WTC11 (cell line): ENCODE measurements at regions not wholly inside any gene's neighbourhood (a gene's known extent, or its start where the extent isn't known, plus 50 kb on each side); places are given as distances from the start of the nearest gene placed in this dataset.

Experiments
- ATAC-seq: fragments of 200-7000 bp; cut with Tn5 transposase; 2 replicates; pipeline ENCODE4 v1.10.0; 2021; ENCODE audit warnings: mild to moderate bottlenecking, moderate library complexity
- CTCF ChIA-PET: fragments of 300-600 bp; sonication (Branson Sonifier 250); formaldehyde crosslinking; loops from one replicate; lab custom pipeline; 2021; ENCODE audit warnings: antibody characterized with exemption; lab: Charles Lee
- POLR2A ChIA-PET: fragments of 350-600 bp; sonication (Branson Sonifier 250); formaldehyde crosslinking; loops from one replicate; lab custom pipeline; 2021; ENCODE audit warnings: antibody characterized with exemption; lab: Charles Lee
- DNase-seq: peaks from one replicate; pipeline ENCODE4 v3.0.0; 2021; ENCODE audit warnings: low spot score
- H3K27ac Mint-ChIP-seq: 2 replicates; pipeline ENCODE4 v1.8.0; 2021; ENCODE audit warnings: mixed read lengths
- H3K27me3 Mint-ChIP-seq: 2 replicates; pipeline ENCODE4 v1.8.0; 2021; ENCODE audit warnings: low read depth, mild to moderate bottlenecking, moderate library complexity, mixed read lengths
- H3K36me3 Mint-ChIP-seq: 2 replicates; pipeline ENCODE4 v1.8.0; 2021; ENCODE audit warnings: mixed read lengths
- H3K4me1 Mint-ChIP-seq: 2 replicates; pipeline ENCODE4 v1.8.0; 2022; ENCODE audit warnings: mixed read lengths
- H3K4me3 Mint-ChIP-seq: 2 replicates; pipeline ENCODE4 v1.8.0; 2021; ENCODE audit warnings: mild to moderate bottlenecking, moderate library complexity, mixed read lengths
- H3K9me3 Mint-ChIP-seq: 2 replicates; pipeline ENCODE4 v1.8.0; 2021; ENCODE audit warnings: mixed read lengths
- CREB1 ChIP-seq: sonication (generic); formaldehyde crosslinking; IDR thresholded peaks from 2 replicates; pipeline ENCODE4 v1.8.0; 2023; ENCODE audit warnings: mild to moderate bottlenecking, missing genetic modification reagents
- EMX1 ChIP-seq: fragments of 250-450 bp; sonication (Bioruptor Pico); IDR thresholded peaks from 2 replicates; pipeline ENCODE4 v1.8.0; 2021; ENCODE audit warnings: mild to moderate bottlenecking
- GTF2I ChIP-seq: fragments of 250-450 bp; sonication (Bioruptor Pico); conservative IDR thresholded peaks from 2 replicates; pipeline ENCODE4 v1.4.0; 2021; ENCODE audit warnings: mild to moderate bottlenecking
- NR3C1 ChIP-seq: sonication (generic); formaldehyde crosslinking; conservative IDR thresholded peaks from 2 replicates; pipeline ENCODE4 v1.8.1; 2023; ENCODE audit warnings: low read depth, mild to moderate bottlenecking, missing genetic modification reagents
- ZBTB21 ChIP-seq: sonication (generic); formaldehyde crosslinking; IDR thresholded peaks from 2 replicates; pipeline ENCODE4 v1.8.1; 2023; ENCODE audit warnings: mild to moderate bottlenecking, missing genetic modification reagents, borderline replicate concordance
- ZNF396 ChIP-seq: fragments of 250-450 bp; sonication (Bioruptor Pico); IDR thresholded peaks from 2 replicates; pipeline ENCODE4 v1.8.0; 2021; ENCODE audit warnings: mild to moderate bottlenecking, moderate library complexity, borderline replicate concordance
- TF ChIP-seq, protein P1 (sequence below): sonication (generic); formaldehyde crosslinking; IDR thresholded peaks from 2 replicates; pipeline ENCODE4 v1.8.1; 2023; ENCODE audit warnings: mild to moderate bottlenecking, moderate library complexity, missing genetic modification reagents
- TF ChIP-seq, protein P2 (sequence below): sonication (generic); formaldehyde crosslinking; IDR thresholded peaks from 2 replicates; pipeline ENCODE4 v1.8.1; 2022; ENCODE audit warnings: low read depth, missing genetic modification reagents, borderline replicate concordance
- TF ChIP-seq, protein P3 (sequence below): fragments of 250-450 bp; sonication (Bioruptor Pico); IDR thresholded peaks from 2 replicates; pipeline ENCODE4 v1.9.0; 2021; ENCODE audit warnings: mild to moderate bottlenecking, borderline replicate concordance
- TF ChIP-seq, protein P4 (sequence below): sonication (generic); formaldehyde crosslinking; IDR thresholded peaks from 2 replicates; pipeline ENCODE4 v1.8.0; 2023; ENCODE audit warnings: missing genetic modification reagents
- TF ChIP-seq, protein P5 (sequence below): sonication (generic); formaldehyde crosslinking; IDR thresholded peaks from 2 replicates; pipeline ENCODE4 v1.8.0; 2022; ENCODE audit warnings: missing genetic modification reagents
- TF ChIP-seq, protein P6 (sequence below): sonication (generic); formaldehyde crosslinking; IDR thresholded peaks from 2 replicates; pipeline ENCODE4 v1.8.1; 2022; ENCODE audit warnings: low read depth, mild to moderate bottlenecking, moderate library complexity, missing genetic modification reagents, borderline replicate concordance

DNA sequence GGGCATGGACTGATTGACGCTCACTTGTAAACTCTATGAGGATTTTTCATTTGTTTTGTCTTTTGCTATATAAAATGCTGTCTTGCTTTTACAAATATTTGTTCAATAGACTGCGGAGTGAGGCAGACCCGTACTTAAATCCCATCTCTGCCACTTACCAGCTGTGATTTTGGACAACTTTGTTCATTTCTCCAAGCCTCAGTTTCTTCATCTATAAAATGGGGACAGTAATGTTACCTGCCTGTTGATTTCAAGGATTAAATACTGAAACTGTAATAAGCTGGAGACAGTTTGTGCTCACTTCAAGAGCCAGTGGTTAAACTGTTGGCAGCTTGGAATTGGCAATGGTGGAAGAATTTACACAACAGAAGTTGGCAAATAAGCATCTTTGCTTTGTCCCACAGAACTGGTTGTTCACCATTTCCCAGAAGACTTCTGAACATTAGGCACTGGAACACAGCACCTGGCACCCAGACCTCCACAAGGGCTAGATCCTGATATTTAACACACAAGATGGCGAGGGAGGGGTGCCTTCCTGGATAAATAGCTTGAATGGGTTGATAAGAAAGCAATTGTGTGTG, 479.2 kb downstream of the QKI start:
- no peak for ATAC-seq
- H3K4me3 Mint-ChIP-seq = no peak overlapping the region
- CTCF ChIA-PET = no interaction called here
- peaks cover 7% of the 10 kb centered on the region for H3K36me3 Mint-ChIP-seq
- H3K9me3 Mint-ChIP-seq = peaks cover 13% of the 10 kb centered on the region
- H3K27ac Mint-ChIP-seq = no peak overlapping the region
- no peak for DNase-seq
- H3K4me1 Mint-ChIP-seq = peaks cover 14% of the 10 kb centered on the region
- POLR2A ChIA-PET = no interaction called here
- TF ChIP-seq GTF2I = no peak
- TF ChIP-seq, protein P1, sequence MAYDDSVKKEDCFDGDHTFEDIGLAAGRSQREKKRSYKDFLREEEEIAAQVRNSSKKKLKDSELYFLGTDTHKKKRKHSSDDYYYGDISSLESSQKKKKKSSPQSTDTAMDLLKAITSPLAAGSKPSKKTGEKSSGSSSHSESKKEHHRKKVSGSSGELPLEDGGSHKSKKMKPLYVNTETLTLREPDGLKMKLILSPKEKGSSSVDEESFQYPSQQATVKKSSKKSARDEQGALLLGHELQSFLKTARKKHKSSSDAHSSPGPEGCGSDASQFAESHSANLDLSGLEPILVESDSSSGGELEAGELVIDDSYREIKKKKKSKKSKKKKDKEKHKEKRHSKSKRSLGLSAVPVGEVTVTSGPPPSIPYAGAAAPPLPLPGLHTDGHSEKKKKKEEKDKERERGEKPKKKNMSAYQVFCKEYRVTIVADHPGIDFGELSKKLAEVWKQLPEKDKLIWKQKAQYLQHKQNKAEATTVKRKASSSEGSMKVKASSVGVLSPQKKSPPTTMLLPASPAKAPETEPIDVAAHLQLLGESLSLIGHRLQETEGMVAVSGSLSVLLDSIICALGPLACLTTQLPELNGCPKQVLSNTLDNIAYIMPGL (CRISPR knock-in tag) = no peak
- TF ChIP-seq, protein P2, sequence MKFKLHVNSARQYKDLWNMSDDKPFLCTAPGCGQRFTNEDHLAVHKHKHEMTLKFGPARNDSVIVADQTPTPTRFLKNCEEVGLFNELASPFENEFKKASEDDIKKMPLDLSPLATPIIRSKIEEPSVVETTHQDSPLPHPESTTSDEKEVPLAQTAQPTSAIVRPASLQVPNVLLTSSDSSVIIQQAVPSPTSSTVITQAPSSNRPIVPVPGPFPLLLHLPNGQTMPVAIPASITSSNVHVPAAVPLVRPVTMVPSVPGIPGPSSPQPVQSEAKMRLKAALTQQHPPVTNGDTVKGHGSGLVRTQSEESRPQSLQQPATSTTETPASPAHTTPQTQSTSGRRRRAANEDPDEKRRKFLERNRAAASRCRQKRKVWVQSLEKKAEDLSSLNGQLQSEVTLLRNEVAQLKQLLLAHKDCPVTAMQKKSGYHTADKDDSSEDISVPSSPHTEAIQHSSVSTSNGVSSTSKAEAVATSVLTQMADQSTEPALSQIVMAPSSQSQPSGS = no peak
- no peak for TF ChIP-seq EMX1 (CRISPR knock-in tag)
- no peaks in the 10 kb centered on the region for H3K27me3 Mint-ChIP-seq

DNA sequence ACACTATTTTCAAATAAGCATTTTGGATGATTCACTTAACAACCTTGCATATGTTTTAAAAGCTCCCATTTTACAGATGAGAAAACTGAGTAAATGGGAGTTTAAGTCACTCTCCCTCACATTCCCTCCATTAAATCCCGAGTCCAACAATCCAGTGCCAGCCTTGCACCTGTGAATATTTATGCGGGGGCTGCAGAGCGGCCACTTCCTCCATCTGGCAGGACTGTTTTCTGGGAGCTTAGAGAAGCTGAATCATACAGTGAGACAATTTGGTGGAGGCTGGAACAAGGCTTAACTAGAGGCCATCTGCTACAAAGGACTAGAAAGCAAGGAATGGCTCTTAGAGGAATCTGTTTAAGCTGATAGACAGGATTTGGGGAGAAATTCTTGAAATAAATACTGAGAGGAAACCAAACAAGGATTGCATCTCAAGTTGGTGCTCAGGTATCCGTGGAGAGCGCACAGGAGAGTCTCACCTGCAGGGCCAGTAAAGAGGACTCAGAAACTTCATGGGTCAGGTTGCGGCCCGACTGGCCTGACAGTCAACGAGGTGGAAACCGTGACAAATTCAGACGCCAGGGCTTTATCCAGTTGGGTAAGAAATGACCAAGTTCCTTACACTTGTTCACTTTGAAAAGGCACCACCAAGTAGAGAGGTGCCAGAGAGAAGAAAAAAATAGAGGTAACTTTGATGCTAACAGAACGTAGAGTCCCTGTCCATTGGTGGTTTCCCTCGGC, 478.5 kb downstream of the QKI start:
- Mint-ChIP-seq H3K9me3 (peaks cover 18% of the 10 kb centered on the region), H3K27ac (no peak overlapping the region), H3K27me3 (no peaks in the 10 kb centered on the region), H3K36me3 (peaks cover 13% of the 10 kb centered on the region), H3K4me1 (peaks cover 14% of the 10 kb centered on the region), H3K4me3 (no peak overlapping the region)
- no peak for ATAC-seq
- CTCF ChIA-PET = no interaction called here
- TF ChIP-seq ZBTB21 = no peak
- TF ChIP-seq CREB1 (CRISPR knock-in tag) = no peak
- TF ChIP-seq, protein P3, sequence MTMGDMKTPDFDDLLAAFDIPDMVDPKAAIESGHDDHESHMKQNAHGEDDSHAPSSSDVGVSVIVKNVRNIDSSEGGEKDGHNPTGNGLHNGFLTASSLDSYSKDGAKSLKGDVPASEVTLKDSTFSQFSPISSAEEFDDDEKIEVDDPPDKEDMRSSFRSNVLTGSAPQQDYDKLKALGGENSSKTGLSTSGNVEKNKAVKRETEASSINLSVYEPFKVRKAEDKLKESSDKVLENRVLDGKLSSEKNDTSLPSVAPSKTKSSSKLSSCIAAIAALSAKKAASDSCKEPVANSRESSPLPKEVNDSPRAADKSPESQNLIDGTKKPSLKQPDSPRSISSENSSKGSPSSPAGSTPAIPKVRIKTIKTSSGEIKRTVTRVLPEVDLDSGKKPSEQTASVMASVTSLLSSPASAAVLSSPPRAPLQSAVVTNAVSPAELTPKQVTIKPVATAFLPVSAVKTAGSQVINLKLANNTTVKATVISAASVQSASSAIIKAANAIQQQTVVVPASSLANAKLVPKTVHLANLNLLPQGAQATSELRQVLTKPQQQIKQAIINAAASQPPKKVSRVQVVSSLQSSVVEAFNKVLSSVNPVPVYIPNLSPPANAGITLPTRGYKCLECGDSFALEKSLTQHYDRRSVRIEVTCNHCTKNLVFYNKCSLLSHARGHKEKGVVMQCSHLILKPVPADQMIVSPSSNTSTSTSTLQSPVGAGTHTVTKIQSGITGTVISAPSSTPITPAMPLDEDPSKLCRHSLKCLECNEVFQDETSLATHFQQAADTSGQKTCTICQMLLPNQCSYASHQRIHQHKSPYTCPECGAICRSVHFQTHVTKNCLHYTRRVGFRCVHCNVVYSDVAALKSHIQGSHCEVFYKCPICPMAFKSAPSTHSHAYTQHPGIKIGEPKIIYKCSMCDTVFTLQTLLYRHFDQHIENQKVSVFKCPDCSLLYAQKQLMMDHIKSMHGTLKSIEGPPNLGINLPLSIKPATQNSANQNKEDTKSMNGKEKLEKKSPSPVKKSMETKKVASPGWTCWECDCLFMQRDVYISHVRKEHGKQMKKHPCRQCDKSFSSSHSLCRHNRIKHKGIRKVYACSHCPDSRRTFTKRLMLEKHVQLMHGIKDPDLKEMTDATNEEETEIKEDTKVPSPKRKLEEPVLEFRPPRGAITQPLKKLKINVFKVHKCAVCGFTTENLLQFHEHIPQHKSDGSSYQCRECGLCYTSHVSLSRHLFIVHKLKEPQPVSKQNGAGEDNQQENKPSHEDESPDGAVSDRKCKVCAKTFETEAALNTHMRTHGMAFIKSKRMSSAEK (CRISPR knock-in tag) = no peak
- TF ChIP-seq NR3C1 = no peak
- TF ChIP-seq, protein P4, sequence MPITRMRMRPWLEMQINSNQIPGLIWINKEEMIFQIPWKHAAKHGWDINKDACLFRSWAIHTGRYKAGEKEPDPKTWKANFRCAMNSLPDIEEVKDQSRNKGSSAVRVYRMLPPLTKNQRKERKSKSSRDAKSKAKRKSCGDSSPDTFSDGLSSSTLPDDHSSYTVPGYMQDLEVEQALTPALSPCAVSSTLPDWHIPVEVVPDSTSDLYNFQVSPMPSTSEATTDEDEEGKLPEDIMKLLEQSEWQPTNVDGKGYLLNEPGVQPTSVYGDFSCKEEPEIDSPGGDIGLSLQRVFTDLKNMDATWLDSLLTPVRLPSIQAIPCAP (CRISPR knock-in tag) = no peak
- TF ChIP-seq, protein P5, sequence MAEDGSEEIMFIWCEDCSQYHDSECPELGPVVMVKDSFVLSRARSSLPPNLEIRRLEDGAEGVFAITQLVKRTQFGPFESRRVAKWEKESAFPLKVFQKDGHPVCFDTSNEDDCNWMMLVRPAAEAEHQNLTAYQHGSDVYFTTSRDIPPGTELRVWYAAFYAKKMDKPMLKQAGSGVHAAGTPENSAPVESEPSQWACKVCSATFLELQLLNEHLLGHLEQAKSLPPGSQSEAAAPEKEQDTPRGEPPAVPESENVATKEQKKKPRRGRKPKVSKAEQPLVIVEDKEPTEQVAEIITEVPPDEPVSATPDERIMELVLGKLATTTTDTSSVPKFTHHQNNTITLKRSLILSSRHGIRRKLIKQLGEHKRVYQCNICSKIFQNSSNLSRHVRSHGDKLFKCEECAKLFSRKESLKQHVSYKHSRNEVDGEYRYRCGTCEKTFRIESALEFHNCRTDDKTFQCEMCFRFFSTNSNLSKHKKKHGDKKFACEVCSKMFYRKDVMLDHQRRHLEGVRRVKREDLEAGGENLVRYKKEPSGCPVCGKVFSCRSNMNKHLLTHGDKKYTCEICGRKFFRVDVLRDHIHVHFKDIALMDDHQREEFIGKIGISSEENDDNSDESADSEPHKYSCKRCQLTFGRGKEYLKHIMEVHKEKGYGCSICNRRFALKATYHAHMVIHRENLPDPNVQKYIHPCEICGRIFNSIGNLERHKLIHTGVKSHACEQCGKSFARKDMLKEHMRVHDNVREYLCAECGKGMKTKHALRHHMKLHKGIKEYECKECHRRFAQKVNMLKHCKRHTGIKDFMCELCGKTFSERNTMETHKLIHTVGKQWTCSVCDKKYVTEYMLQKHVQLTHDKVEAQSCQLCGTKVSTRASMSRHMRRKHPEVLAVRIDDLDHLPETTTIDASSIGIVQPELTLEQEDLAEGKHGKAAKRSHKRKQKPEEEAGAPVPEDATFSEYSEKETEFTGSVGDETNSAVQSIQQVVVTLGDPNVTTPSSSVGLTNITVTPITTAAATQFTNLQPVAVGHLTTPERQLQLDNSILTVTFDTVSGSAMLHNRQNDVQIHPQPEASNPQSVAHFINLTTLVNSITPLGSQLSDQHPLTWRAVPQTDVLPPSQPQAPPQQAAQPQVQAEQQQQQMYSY (CRISPR knock-in tag) = no peak
- TF ChIP-seq, protein P6, sequence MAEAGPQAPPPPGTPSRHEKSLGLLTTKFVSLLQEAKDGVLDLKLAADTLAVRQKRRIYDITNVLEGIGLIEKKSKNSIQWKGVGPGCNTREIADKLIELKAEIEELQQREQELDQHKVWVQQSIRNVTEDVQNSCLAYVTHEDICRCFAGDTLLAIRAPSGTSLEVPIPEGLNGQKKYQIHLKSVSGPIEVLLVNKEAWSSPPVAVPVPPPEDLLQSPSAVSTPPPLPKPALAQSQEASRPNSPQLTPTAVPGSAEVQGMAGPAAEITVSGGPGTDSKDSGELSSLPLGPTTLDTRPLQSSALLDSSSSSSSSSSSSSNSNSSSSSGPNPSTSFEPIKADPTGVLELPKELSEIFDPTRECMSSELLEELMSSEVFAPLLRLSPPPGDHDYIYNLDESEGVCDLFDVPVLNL = no peak
- no peak for TF ChIP-seq ZNF396 (CRISPR knock-in tag)
- POLR2A ChIA-PET = no interaction called here
- DNase-seq = no peak
